ENCODE measurements at regions not wholly inside any gene's neighbourhood (a gene's known extent, or its start where the extent isn't known, plus 50 kb on each side); places are given as distances from the start of the nearest gene placed in this dataset.

- TF ChIP-seq, protein P1, sequence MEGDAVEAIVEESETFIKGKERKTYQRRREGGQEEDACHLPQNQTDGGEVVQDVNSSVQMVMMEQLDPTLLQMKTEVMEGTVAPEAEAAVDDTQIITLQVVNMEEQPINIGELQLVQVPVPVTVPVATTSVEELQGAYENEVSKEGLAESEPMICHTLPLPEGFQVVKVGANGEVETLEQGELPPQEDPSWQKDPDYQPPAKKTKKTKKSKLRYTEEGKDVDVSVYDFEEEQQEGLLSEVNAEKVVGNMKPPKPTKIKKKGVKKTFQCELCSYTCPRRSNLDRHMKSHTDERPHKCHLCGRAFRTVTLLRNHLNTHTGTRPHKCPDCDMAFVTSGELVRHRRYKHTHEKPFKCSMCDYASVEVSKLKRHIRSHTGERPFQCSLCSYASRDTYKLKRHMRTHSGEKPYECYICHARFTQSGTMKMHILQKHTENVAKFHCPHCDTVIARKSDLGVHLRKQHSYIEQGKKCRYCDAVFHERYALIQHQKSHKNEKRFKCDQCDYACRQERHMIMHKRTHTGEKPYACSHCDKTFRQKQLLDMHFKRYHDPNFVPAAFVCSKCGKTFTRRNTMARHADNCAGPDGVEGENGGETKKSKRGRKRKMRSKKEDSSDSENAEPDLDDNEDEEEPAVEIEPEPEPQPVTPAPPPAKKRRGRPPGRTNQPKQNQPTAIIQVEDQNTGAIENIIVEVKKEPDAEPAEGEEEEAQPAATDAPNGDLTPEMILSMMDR (IDR thresholded peaks at IDR 0.05; ENCODE audit: insufficient read depth, low read length) = no peak
- TF ChIP-seq POLR2AphosphoS5 (IDR thresholded peaks at IDR 0.05; ENCODE audit: low read depth) (no peak), REST (IDR thresholded peaks at IDR 0.05; ENCODE audit: insufficient replicate concordance, low read depth) (no peak)
Observed at GRCh38 chr9:24416136-24416535, 129.6 kb downstream of the IZUMO3 start.

Data from HL-60 (cell line).